ENCODE measurements at regions not wholly inside any gene's neighbourhood (a gene's known extent, or its start where the extent isn't known, plus 50 kb on each side); places are given as distances from the start of the nearest gene placed in this dataset.

DNA sequence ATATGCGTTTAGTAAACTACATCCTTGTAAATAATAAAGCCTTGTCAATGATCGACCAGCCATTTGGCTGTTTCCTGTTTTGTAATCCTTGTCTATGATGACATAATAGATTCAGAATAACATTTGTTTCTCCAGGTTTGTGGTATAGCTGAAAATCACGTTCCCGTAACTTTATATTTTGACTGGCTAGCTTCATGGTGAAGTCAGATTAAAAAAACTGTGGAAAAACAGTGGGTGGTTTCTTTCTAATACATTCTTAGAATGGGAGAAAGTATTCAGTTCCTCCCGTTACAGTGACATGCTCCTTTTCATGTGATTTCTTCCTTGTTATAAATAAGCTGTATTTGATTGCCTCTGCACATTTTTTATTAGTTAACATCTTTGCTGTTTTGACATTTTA, 366.9 kb downstream of the NYAP2 start:
- H3K9me2 ChIP-seq (replicated peaks; ENCODE audit: insufficient read depth): no peaks in the 10 kb centered on the region
- H3K4me1 ChIP-seq (ENCODE audit: insufficient read depth): no peaks in the 10 kb centered on the region
- no peak overlapping the region for H3K4me3 ChIP-seq
- no peaks in the 10 kb centered on the region for H3K79me2 ChIP-seq
- H2AFZ ChIP-seq: peak overlapping the region; percentile 21
- no peaks in the 10 kb centered on the region for H3K27me3 ChIP-seq
- WGBS (ENCODE audit: low lambda C conversion rate, missing lambda C conversion rate): 83% methylated on average over 5 of the region's 5 CpGs
- peak overlapping the region; percentile 23 for H3K27ac ChIP-seq
- no peaks in the 10 kb centered on the region for H3K36me3 ChIP-seq (replicated peaks; ENCODE audit: insufficient read depth, low read depth)
- H3K4me2 ChIP-seq: no peak overlapping the region
- no peak for TF ChIP-seq EZH2phosphoT487 (IDR thresholded peaks at IDR 0.05; ENCODE audit: low read depth, severe bottlenecking, unreplicated experiment)
- no peak for TF ChIP-seq EZH2 (IDR thresholded peaks at IDR 0.05; ENCODE audit: borderline replicate concordance)
- no peak for TF ChIP-seq CTCF (IDR thresholded peaks at IDR 0.05; ENCODE audit: poor library complexity)
- no peak for DNase-seq (ENCODE audit: low spot score)
- H4K20me1 ChIP-seq (ENCODE audit: insufficient read depth, poor library complexity, severe bottlenecking): no peaks in the 10 kb centered on the region
- H3K9me3 ChIP-seq (ENCODE audit: low read depth): no peaks in the 10 kb centered on the region

DNA sequence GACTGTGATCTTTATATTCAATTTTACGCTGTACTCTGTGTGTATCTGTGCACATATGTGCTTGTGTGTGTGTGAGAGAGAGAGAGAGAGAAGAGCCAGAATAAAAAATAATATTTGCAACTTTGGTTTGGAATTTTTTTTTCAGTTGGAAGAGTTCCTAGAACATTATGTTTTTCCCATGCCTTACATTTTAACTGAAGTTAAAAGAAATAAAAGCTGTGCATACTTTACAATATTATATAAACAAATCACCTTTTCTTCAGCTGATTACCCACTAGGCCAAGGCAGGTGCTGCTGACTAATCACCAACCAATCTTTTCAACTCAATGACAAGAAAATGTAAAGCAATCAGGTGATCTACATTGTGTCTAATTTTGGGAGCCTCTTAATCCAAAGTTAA, 366.3 kb downstream of the NYAP2 start:
- no peak overlapping the region for H2AFZ ChIP-seq
- no peak overlapping the region for H3K4me2 ChIP-seq
- TF ChIP-seq EZH2phosphoT487 (IDR thresholded peaks at IDR 0.05; ENCODE audit: low read depth, severe bottlenecking, unreplicated experiment): no peak
- TF ChIP-seq EZH2 (IDR thresholded peaks at IDR 0.05; ENCODE audit: borderline replicate concordance): no peak
- no peak for TF ChIP-seq CTCF (IDR thresholded peaks at IDR 0.05; ENCODE audit: poor library complexity)
- H3K4me1 ChIP-seq (ENCODE audit: insufficient read depth): no peaks in the 10 kb centered on the region
- H3K36me3 ChIP-seq (replicated peaks; ENCODE audit: insufficient read depth, low read depth): no peaks in the 10 kb centered on the region
- no peaks in the 10 kb centered on the region for H3K9me3 ChIP-seq (ENCODE audit: low read depth)
- 100% methylated on average over 1 of the region's 1 CpG for WGBS (ENCODE audit: low lambda C conversion rate, missing lambda C conversion rate)
- no peak overlapping the region for H3K4me3 ChIP-seq
- no peaks in the 10 kb centered on the region for H3K9me2 ChIP-seq (replicated peaks; ENCODE audit: insufficient read depth)
- H3K27ac ChIP-seq: no peak overlapping the region
- no peaks in the 10 kb centered on the region for H3K27me3 ChIP-seq
- no peak for DNase-seq (ENCODE audit: low spot score)
- no peaks in the 10 kb centered on the region for H3K79me2 ChIP-seq
- H4K20me1 ChIP-seq (ENCODE audit: insufficient read depth, poor library complexity, severe bottlenecking): no peaks in the 10 kb centered on the region

- no peak for DNase-seq (ENCODE audit: low spot score)
- H3K9me2 ChIP-seq (replicated peaks; ENCODE audit: insufficient read depth): no peaks in the 10 kb centered on the region
- H3K4me1 ChIP-seq (ENCODE audit: insufficient read depth): no peaks in the 10 kb centered on the region
- TF ChIP-seq EZH2phosphoT487 (IDR thresholded peaks at IDR 0.05; ENCODE audit: low read depth, severe bottlenecking, unreplicated experiment) (no peak), EZH2 (IDR thresholded peaks at IDR 0.05; ENCODE audit: borderline replicate concordance) (no peak), CTCF (IDR thresholded peaks at IDR 0.05; ENCODE audit: poor library complexity) (no peak)
- 86% methylated on average over 5 of the region's 5 CpGs for WGBS (ENCODE audit: low lambda C conversion rate, missing lambda C conversion rate)
- H4K20me1 ChIP-seq (ENCODE audit: insufficient read depth, poor library complexity, severe bottlenecking): no peaks in the 10 kb centered on the region
- no peaks in the 10 kb centered on the region for H3K27me3 ChIP-seq
- H3K4me2 ChIP-seq: no peak overlapping the region
- H3K36me3 ChIP-seq (replicated peaks; ENCODE audit: insufficient read depth, low read depth): no peaks in the 10 kb centered on the region
- H3K27ac ChIP-seq: no peak overlapping the region
- no peak overlapping the region for H2AFZ ChIP-seq
- no peaks in the 10 kb centered on the region for H3K9me3 ChIP-seq (ENCODE audit: low read depth)
- H3K79me2 ChIP-seq: no peaks in the 10 kb centered on the region
- no peak overlapping the region for H3K4me3 ChIP-seq
Observed at GRCh38 chr2:225764346-225764745, 364.8 kb downstream of the NYAP2 start.

GRCh38 chr2:225763711-225764110, 364.2 kb downstream of the NYAP2 start:
- no peaks in the 10 kb centered on the region for H3K4me1 ChIP-seq (ENCODE audit: insufficient read depth)
- H3K4me3 ChIP-seq: no peak overlapping the region
- no peak for DNase-seq (ENCODE audit: low spot score)
- no peaks in the 10 kb centered on the region for H3K36me3 ChIP-seq (replicated peaks; ENCODE audit: insufficient read depth, low read depth)
- H3K79me2 ChIP-seq: no peaks in the 10 kb centered on the region
- TF ChIP-seq CTCF (IDR thresholded peaks at IDR 0.05; ENCODE audit: poor library complexity): no peak
- TF ChIP-seq EZH2phosphoT487 (IDR thresholded peaks at IDR 0.05; ENCODE audit: low read depth, severe bottlenecking, unreplicated experiment): no peak
- TF ChIP-seq EZH2 (IDR thresholded peaks at IDR 0.05; ENCODE audit: borderline replicate concordance): no peak
- H3K9me3 ChIP-seq (ENCODE audit: low read depth): no peaks in the 10 kb centered on the region
- H3K27me3 ChIP-seq: no peaks in the 10 kb centered on the region
- no peak overlapping the region for H3K4me2 ChIP-seq
- 82% methylated on average over 2 of the region's 2 CpGs for WGBS (ENCODE audit: low lambda C conversion rate, missing lambda C conversion rate)
- no peaks in the 10 kb centered on the region for H3K9me2 ChIP-seq (replicated peaks; ENCODE audit: insufficient read depth)
- H2AFZ ChIP-seq: no peak overlapping the region
- H3K27ac ChIP-seq: no peak overlapping the region
- no peaks in the 10 kb centered on the region for H4K20me1 ChIP-seq (ENCODE audit: insufficient read depth, poor library complexity, severe bottlenecking)

All from hepatocyte (in vitro differentiated cells).